IMR-90 (cell line): ENCODE measurements at regions not wholly inside any gene's neighbourhood (a gene's known extent, or its start where the extent isn't known, plus 50 kb on each side); places are given as distances from the start of the nearest gene placed in this dataset.

ENCODE experiments used
- ATAC-seq: fragments of 200-7000 bp; cut with Tn5 transposase; 2 replicates; pipeline ENCODE4 v1.9.1; 2020; ENCODE audit warnings: low read depth, mild to moderate bottlenecking, moderate library complexity
- BruUV-seq: library from RNA; stranded (reverse); fragments of 400-500 nt; replicated peaks from 2 replicates; lab custom pipeline; 2021; lab: Mats Ljungman, UMichigan
- CTCF ChIA-PET: fragments of 300-600 bp; formaldehyde crosslinking; extraction: SDS; loops from one replicate; lab custom pipeline; 2021; ENCODE audit warnings: antibody characterized with exemption; lab: Yijun Ruan, JAX
- POLR2A ChIA-PET: fragments of 300-600 bp; sonication (Branson Sonifier 250); formaldehyde crosslinking; loops from one replicate; lab custom pipeline; 2022; ENCODE audit warnings: antibody characterized with exemption; ENCODE audit not compliant: unreplicated experiment; lab: Charles Lee
- DNase-seq: peaks from one replicate; pipeline ENCODE4 v3.0.0; 2013
- H2AFZ ChIP-seq: replicated peaks from 2 replicates; pipeline ENCODE3; 2013; ENCODE audit warnings: low read length, mild to moderate bottlenecking; ENCODE audit not compliant: poor library complexity
- H2AK5ac ChIP-seq: 2 replicates; pipeline ENCODE4 v1.6.1; 2013; ENCODE audit warnings: low read depth, low read length, inconsistent platforms
- H2AK9ac ChIP-seq: replicated peaks from 2 replicates; pipeline ENCODE3; 2013; ENCODE audit warnings: mild to moderate bottlenecking, low read depth, low read length, moderate library complexity; ENCODE audit not compliant: poor library complexity
- H2BK120ac ChIP-seq: 2 replicates; pipeline ENCODE4 v1.6.1; 2013; ENCODE audit warnings: low read depth, low read length, inconsistent platforms
- H2BK15ac ChIP-seq: 3 replicates; pipeline ENCODE4 v1.6.1; 2013; ENCODE audit warnings: low read depth, low read length, inconsistent platforms
- H2BK20ac ChIP-seq: 2 replicates; pipeline ENCODE4 v1.6.1; 2013; ENCODE audit warnings: low read depth, mild to moderate bottlenecking, inconsistent platforms, low read length, moderate library complexity
- H2BK5ac ChIP-seq: 2 replicates; pipeline ENCODE4 v1.6.1; 2013; ENCODE audit warnings: mild to moderate bottlenecking, low read depth, low read length, inconsistent platforms; ENCODE audit not compliant: poor library complexity, severe bottlenecking
- H3K14ac ChIP-seq: replicated peaks from 2 replicates; pipeline ENCODE4 v1.6.1; 2013; ENCODE audit warnings: low read depth, low read length, inconsistent platforms
- H3K18ac ChIP-seq: 2 replicates; pipeline ENCODE4 v1.6.1; 2013; ENCODE audit warnings: low read depth, low read length, control low read depth
- H3K23ac ChIP-seq: 2 replicates; pipeline ENCODE4 v1.6.1; 2013; ENCODE audit warnings: low read depth, low read length, inconsistent platforms
- H3K27ac ChIP-seq: 2 replicates; pipeline ENCODE4 v1.5.1; 2013; ENCODE audit warnings: mild to moderate bottlenecking, control low read depth, low read length; ENCODE audit not compliant: insufficient read depth
- H3K27me3 ChIP-seq: 2 replicates; pipeline ENCODE4 v1.6.1; 2013; ENCODE audit warnings: low read length; ENCODE audit not compliant: control insufficient read depth, insufficient read depth
- H3K36me3 ChIP-seq: 2 replicates; pipeline ENCODE4 v1.6.1; 2013; ENCODE audit warnings: low read length, mixed read lengths; ENCODE audit not compliant: control insufficient read depth, insufficient read depth
- H3K4ac ChIP-seq: 2 replicates; pipeline ENCODE4 v1.6.1; 2013; ENCODE audit warnings: low read depth, low read length, inconsistent platforms
- H3K4me1 ChIP-seq: 2 replicates; pipeline ENCODE4 v1.6.1; 2013; ENCODE audit warnings: low read length, mixed read lengths; ENCODE audit not compliant: control insufficient read depth, insufficient read depth
- H3K4me2 ChIP-seq: 2 replicates; pipeline ENCODE4 v1.6.1; 2013; ENCODE audit warnings: low read depth, mild to moderate bottlenecking, control low read depth, low read length, moderate library complexity
- H3K4me3 ChIP-seq: 2 replicates; pipeline ENCODE4 v1.5.1; 2013; ENCODE audit warnings: low read depth, mild to moderate bottlenecking, control low read depth, low read length, moderate library complexity; ENCODE audit not compliant: insufficient read depth
- H3K56ac ChIP-seq: 2 replicates; pipeline ENCODE4 v1.6.1; 2013; ENCODE audit warnings: low read length, inconsistent platforms; ENCODE audit not compliant: insufficient read depth; ENCODE audit errors: extremely low read depth
- H3K79me1 ChIP-seq, 2 experiments: 2 replicates each; pipeline ENCODE4 v1.6.1; 2013; ENCODE audit warnings: low read length in 2 of 2, inconsistent platforms in 1 of 2, low read depth in 1 of 2
- H3K9ac ChIP-seq: 2 replicates; pipeline ENCODE4 v1.6.1; 2013; ENCODE audit warnings: low read depth, low read length, control low read depth
- H3K9me1 ChIP-seq: 2 replicates; pipeline ENCODE4 v1.6.1; 2013; ENCODE audit warnings: low read length, inconsistent platforms; ENCODE audit not compliant: insufficient read depth
- H3K9me3 ChIP-seq: 2 replicates; pipeline ENCODE4 v1.6.1; 2013; ENCODE audit warnings: low read length; ENCODE audit not compliant: control insufficient read depth, insufficient read depth
- H4K20me1 ChIP-seq: 2 replicates; pipeline ENCODE4 v1.6.1; 2013; ENCODE audit warnings: low read length, inconsistent platforms; ENCODE audit not compliant: insufficient read depth
- H4K5ac ChIP-seq: 2 replicates; pipeline ENCODE4 v1.6.1; 2013; ENCODE audit warnings: mild to moderate bottlenecking, low read depth, low read length, control low read depth
- H4K8ac ChIP-seq, 2 experiments: 2 replicates each; pipeline ENCODE4 v1.6.1; 2013; ENCODE audit warnings: low read depth in 2 of 2, low read length in 2 of 2, control low read depth in 1 of 2, inconsistent platforms in 1 of 2
- H4K91ac ChIP-seq: 2 replicates; pipeline ENCODE4 v1.6.1; 2013; ENCODE audit warnings: low read depth, low read length, inconsistent platforms; ENCODE audit not compliant: insufficient read depth
- CTCF ChIP-seq: conservative IDR thresholded peaks from 2 replicates; pipeline ENCODE4 v1.5.1; 2012; ENCODE audit warnings: mild to moderate bottlenecking, low read depth, low read length, improper control_type of control experiment
- ELK1 ChIP-seq: fragments of 150-350 bp; IDR thresholded peaks from 2 replicates; pipeline ENCODE4 v1.6.1; 2016; ENCODE audit warnings: low read depth, mild to moderate bottlenecking, low read length, moderate library complexity, borderline replicate concordance
- FOS ChIP-seq: fragments of 150-350 bp; IDR thresholded peaks from 2 replicates; pipeline ENCODE4 v1.6.1; 2016; ENCODE audit warnings: low read depth, low read length
- dilution Hi-C: fragments of 300-500 bp; cut with HindIII; formaldehyde crosslinking; loops from one replicate; pipeline ENCODE4 v1.14.3; 2018; ENCODE audit warnings: low sequenced_read_pairs; ENCODE audit not compliant: unreplicated experiment
- in situ Hi-C: fragments of 300-500 bp; cut with MboI; formaldehyde crosslinking; loops from 3 replicates; pipeline ENCODE4 v1.14.3; 2019; ENCODE audit warnings: low sequenced_read_pairs, inconsistent platforms, mixed read lengths
- intact Hi-C: fragments of 100-400 bp; cut with micrococcal nuclease; formaldehyde crosslinking; loops from 2 replicates; pipeline ENCODE4 v1.10.0; 2022

GRCh38 chr4:79175716-79176115 is 150.1 kb downstream of the NAA11 start:
- Histone ChIP-seq H3K27ac (no peak overlapping the region), H2BK20ac (no peak overlapping the region), H3K36me3 (no peaks in the 10 kb centered on the region), H3K4ac (no peak overlapping the region), H3K4me3 (no peak overlapping the region), H2BK120ac (no peak overlapping the region), H2BK5ac (no peak overlapping the region), H3K4me1 (no peaks in the 10 kb centered on the region; the same call in 1 of the 2 replicates), H4K8ac (no peak overlapping the region), H3K23ac (no peak overlapping the region), H3K27me3 (no peaks in the 10 kb centered on the region), H3K9me3 (no peaks in the 10 kb centered on the region), H4K20me1 (no peaks in the 10 kb centered on the region), H2BK15ac (no peak overlapping the region), H3K9me1 (no peaks in the 10 kb centered on the region), H3K4me2 (no peak overlapping the region), H4K5ac (no peak overlapping the region), H2AK5ac (no peak overlapping the region), H3K56ac (no peak overlapping the region), H2AFZ (no peak overlapping the region), H3K9ac (no peak overlapping the region), H3K79me1 (no peaks in the 10 kb centered on the region), H3K18ac (no peak overlapping the region), H2AK9ac (no peak overlapping the region), H3K14ac (no peak overlapping the region), H4K91ac (no peak overlapping the region)
- BruUV-seq = no TSS peak
- in situ Hi-C loops = no loop called here
- ChIA-PET POLR2A (no interaction called here), CTCF (no interaction called here)
- no peak for ATAC-seq
- TF ChIP-seq FOS = no peak
- no peak for TF ChIP-seq CTCF
- no peak for TF ChIP-seq ELK1
- dilution Hi-C loops = no loop called here
- intact Hi-C loops = no loop called here
- no peak for DNase-seq
